Esophagus squamous epithelium (tissue), 4 donors: ENCODE measurements at regions not wholly inside any gene's neighbourhood (a gene's known extent, or its start where the extent isn't known, plus 50 kb on each side); places are given as distances from the start of the nearest gene placed in this dataset.

Source experiments
- POLR2A ChIP-seq, 4 donors: fragments of 450-650 bp; IDR thresholded peaks; one replicate each; pipeline ENCODE4 v1.6.1; 2017; ENCODE audit warnings: antibody characterized with exemption in 4 of 4, mild to moderate bottlenecking in 4 of 4, moderate library complexity in 3 of 4
- TF ChIP-seq, protein P1 (sequence below), 6 experiments: fragments of 450-650 bp in 4 of 6; fragments of 200-600 bp in 2 of 6; sonication (generic) in 2 of 6; IDR thresholded peaks; one replicate each; pipeline ENCODE4 v1.5.1; 2016 to 2019; ENCODE audit warnings: antibody characterized with exemption in 6 of 6, mild to moderate bottlenecking in 4 of 6, moderate library complexity in 4 of 6

GRCh38 chr6:153357391-153357790, 226.3 kb upstream of the RGS17 start:
- TF ChIP-seq, protein P1, sequence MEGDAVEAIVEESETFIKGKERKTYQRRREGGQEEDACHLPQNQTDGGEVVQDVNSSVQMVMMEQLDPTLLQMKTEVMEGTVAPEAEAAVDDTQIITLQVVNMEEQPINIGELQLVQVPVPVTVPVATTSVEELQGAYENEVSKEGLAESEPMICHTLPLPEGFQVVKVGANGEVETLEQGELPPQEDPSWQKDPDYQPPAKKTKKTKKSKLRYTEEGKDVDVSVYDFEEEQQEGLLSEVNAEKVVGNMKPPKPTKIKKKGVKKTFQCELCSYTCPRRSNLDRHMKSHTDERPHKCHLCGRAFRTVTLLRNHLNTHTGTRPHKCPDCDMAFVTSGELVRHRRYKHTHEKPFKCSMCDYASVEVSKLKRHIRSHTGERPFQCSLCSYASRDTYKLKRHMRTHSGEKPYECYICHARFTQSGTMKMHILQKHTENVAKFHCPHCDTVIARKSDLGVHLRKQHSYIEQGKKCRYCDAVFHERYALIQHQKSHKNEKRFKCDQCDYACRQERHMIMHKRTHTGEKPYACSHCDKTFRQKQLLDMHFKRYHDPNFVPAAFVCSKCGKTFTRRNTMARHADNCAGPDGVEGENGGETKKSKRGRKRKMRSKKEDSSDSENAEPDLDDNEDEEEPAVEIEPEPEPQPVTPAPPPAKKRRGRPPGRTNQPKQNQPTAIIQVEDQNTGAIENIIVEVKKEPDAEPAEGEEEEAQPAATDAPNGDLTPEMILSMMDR (IDR thresholded peaks at IDR 0.05): no peak
- TF ChIP-seq POLR2A (IDR thresholded peaks at IDR 0.05): no peak
